ENCODE measurements at regions not wholly inside any gene's neighbourhood (a gene's known extent, or its start where the extent isn't known, plus 50 kb on each side); places are given as distances from the start of the nearest gene placed in this dataset.
A peak's percentile ranks its signal among the peaks of the same experiment; 100 is the strongest.

DNA sequence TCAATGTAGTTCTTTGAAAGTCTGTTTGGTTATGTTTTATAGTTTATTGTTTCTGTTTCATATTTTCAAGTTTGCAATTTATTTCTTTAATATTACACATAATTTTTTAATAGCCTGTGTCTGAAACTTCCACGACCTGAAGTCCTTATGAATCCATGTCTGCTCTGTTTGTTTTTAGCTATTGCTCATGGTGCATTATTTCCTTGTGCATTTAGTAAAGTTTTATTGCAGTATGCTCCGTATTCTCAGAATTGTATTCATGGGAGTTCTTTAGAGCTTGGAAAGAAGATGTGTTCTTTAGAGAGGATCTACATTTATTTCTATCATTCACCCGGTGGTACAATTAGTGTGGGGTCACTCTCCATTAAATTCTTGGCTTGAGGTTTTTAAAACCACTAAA, 133.2 kb upstream of the NFIB start:
- Histone ChIP-seq H3K4me1 (ENCODE audit: control insufficient read depth in 5 of 5, insufficient read depth in 5 of 5, low read length in 5 of 5) (no peaks in the 10 kb centered on the region), H3K36me3 (ENCODE audit: control insufficient read depth in 5 of 5, insufficient read depth in 5 of 5, low read length in 5 of 5) (no peaks in the 10 kb centered on the region), H3K9ac (ENCODE audit: low read length in 5 of 5) (no peak overlapping the region), H3K27ac (ENCODE audit: low read depth, low read length) (no peak overlapping the region), H3K27me3 (ENCODE audit: control insufficient read depth in 5 of 5, insufficient read depth in 4 of 5, low read length in 5 of 5) (no peaks in the 10 kb centered on the region), H3K9me3 (ENCODE audit: control insufficient read depth in 5 of 5, low read length in 5 of 5) (peaks cover 0 to 6% (median 3%) of the 10 kb centered on the region in 5 donors), H3K4me3 (ENCODE audit: low read depth in 1 of 5, low read length in 5 of 5) (no peak overlapping the region)

DNA sequence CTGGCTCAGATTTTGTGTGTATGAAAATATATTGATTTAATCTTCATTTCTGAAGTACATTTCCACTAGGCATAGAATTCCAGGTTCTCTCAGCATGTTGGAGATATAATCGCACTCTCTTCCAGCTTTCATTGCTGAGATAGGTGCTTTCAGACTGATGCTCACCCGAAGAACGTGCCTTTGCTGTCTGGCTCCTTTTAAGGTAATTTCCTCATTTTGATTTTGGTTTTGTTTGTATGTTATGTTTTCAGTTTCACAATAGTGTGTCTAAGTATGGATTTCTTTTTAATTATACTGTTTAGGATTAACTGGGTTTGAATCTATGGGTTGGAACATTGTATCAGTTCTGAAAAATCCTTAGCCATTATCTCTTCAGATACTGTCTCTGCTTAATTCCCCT, 132.0 kb upstream of the NFIB start:
- Histone ChIP-seq H3K4me1 (ENCODE audit: control insufficient read depth in 5 of 5, insufficient read depth in 5 of 5, low read length in 5 of 5) (no peaks in the 10 kb centered on the region), H3K9me3 (ENCODE audit: control insufficient read depth in 5 of 5, low read length in 5 of 5) (peaks cover 0 to 6% (median 3%) of the 10 kb centered on the region in 5 donors), H3K9ac (ENCODE audit: low read length in 5 of 5) (no peak overlapping the region), H3K36me3 (ENCODE audit: control insufficient read depth in 5 of 5, insufficient read depth in 5 of 5, low read length in 5 of 5) (no peaks in the 10 kb centered on the region), H3K27me3 (ENCODE audit: control insufficient read depth in 5 of 5, insufficient read depth in 4 of 5, low read length in 5 of 5) (no peaks in the 10 kb centered on the region), H3K4me3 (ENCODE audit: low read depth in 1 of 5, low read length in 5 of 5) (no peak overlapping the region), H3K27ac (ENCODE audit: low read depth, low read length) (no peak overlapping the region)

DNA sequence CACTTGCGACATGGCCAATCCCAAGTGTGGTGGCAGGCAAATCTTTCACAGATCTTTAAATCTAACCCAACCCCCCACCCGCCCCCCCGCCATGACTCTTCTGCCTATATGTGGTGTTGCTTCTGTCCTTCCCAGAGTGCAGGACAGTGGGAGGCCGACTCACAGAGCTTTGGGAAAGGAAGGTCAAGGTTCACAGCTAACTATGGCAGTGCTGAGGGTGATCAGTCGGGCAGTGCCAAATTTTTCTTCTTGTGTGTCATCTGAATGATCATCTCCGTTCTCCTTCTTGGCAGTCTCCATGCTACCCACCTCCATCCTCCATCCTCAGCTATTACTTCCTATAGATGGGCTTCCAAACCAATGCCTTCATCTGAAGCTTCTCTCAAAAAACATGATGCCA, 129.0 kb upstream of the NFIB start:
- H3K36me3 ChIP-seq (ENCODE audit: control insufficient read depth in 5 of 5, insufficient read depth in 5 of 5, low read length in 5 of 5): no peaks in the 10 kb centered on the region
- no peak overlapping the region for H3K9ac ChIP-seq (ENCODE audit: low read length in 5 of 5)
- no peaks in the 10 kb centered on the region for H3K27me3 ChIP-seq (ENCODE audit: control insufficient read depth in 5 of 5, insufficient read depth in 4 of 5, low read length in 5 of 5)
- peaks cover 0 to 6% (median 3%) of the 10 kb centered on the region in 5 donors for H3K9me3 ChIP-seq (ENCODE audit: control insufficient read depth in 5 of 5, low read length in 5 of 5)
- H3K27ac ChIP-seq (ENCODE audit: low read depth, low read length): no peak overlapping the region
- no peak overlapping the region for H3K4me3 ChIP-seq (ENCODE audit: low read depth in 1 of 5, low read length in 5 of 5)
- peaks cover 0 to under 1% (median 0%) of the 10 kb centered on the region in 5 donors for H3K4me1 ChIP-seq (ENCODE audit: control insufficient read depth in 5 of 5, insufficient read depth in 5 of 5, low read length in 5 of 5)

DNA sequence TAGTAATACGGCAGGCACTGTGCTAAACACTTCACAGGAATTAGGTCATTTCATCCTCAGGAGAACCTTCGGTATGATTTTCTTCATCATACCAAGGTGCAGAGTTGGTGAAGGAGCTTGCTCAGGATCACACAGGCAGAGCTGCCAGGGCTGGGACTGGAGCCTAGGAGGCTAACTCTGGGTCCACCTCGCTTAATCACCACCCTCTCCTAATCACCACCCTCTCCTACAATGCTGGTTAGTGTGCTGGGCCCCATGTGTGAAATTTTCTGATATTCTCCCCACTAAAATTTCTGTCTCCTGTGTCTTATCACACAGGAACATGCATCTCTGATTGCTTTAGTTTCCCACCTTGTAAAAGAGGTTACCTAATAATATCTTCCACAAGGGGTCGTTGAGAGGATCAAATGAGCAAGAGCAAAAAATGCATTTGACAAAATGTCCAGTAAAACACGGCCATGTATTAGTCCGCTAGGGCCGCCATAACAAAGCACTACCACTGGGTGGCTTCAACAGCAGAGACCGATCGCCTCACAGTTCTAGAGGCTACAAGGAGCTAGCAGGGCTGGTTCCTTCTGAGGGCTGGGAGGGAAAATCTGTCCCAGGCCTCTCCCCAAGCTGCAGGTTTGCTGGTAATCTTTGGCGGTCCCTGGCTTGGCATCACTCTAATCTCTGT, 128.2 kb upstream of the NFIB start:
- H3K27ac ChIP-seq (ENCODE audit: low read depth, low read length): no peak overlapping the region
- H3K27me3 ChIP-seq (ENCODE audit: control insufficient read depth in 5 of 5, insufficient read depth in 4 of 5, low read length in 5 of 5): no peaks in the 10 kb centered on the region
- no peaks in the 10 kb centered on the region for H3K36me3 ChIP-seq (ENCODE audit: control insufficient read depth in 5 of 5, insufficient read depth in 5 of 5, low read length in 5 of 5)
- H3K9ac ChIP-seq (ENCODE audit: low read length in 5 of 5): no peak overlapping the region
- peaks cover 0 to 1% (median under 1%) of the 10 kb centered on the region in 5 donors for H3K9me3 ChIP-seq (ENCODE audit: control insufficient read depth in 5 of 5, low read length in 5 of 5)
- H3K4me1 ChIP-seq (ENCODE audit: control insufficient read depth in 5 of 5, insufficient read depth in 5 of 5, low read length in 5 of 5): peaks cover 0 to 7% (median 0%) of the 10 kb centered on the region in 5 donors
- no peak overlapping the region for H3K4me3 ChIP-seq (ENCODE audit: low read depth in 1 of 5, low read length in 5 of 5)

DNA sequence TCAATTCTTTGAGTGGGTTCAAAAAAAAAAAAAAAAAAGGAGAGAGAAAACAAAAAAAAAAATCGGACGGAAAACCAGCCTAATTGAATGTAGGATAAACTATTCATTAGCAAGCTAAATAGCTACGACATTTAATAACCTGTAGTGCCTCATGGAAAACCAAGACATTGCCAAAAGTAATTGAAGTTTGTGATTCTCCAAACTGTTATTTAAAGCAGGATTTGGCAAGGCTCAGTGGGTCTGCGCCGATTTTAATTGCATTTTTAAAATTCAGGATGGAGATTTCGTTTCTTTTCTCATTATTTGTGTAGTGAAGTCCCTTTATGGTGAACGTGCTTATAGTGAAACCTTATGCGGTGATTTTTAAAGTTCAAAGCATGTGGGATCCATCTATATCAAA, 127.2 kb upstream of the NFIB start:
- Histone ChIP-seq H3K27ac (ENCODE audit: low read depth, low read length) (no peak overlapping the region), H3K36me3 (ENCODE audit: control insufficient read depth in 5 of 5, insufficient read depth in 5 of 5, low read length in 5 of 5) (no peaks in the 10 kb centered on the region), H3K9me3 (ENCODE audit: control insufficient read depth in 5 of 5, low read length in 5 of 5) (no peaks in the 10 kb centered on the region), H3K9ac (ENCODE audit: low read length in 5 of 5) (no peak overlapping the region), H3K4me3 (ENCODE audit: low read depth in 1 of 5, low read length in 5 of 5) (no peak overlapping the region), H3K4me1 (ENCODE audit: control insufficient read depth in 5 of 5, insufficient read depth in 5 of 5, low read length in 5 of 5) (peaks cover 0 to 9% (median 0%) of the 10 kb centered on the region in 5 donors), H3K27me3 (ENCODE audit: control insufficient read depth in 5 of 5, insufficient read depth in 4 of 5, low read length in 5 of 5) (no peaks in the 10 kb centered on the region)

DNA sequence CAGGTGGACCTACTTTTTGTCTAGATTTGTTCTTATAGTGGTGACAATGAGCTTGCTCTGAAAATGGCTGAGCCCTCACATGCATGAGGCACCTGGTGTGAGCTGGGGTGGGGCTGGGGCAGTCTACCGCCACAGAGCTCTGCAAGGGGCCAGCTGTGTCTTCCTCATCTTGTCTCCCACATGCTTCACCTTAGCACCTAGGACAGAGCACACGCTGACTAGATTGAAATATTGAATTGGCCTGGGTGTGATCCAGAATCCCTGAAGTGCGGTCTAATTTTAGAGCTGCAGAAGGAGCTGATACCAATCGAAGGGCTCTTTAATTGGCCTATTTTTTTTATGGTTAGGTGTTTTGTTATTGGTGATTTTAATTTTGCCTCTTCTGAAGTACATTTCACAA, 126.1 kb upstream of the NFIB start:
- Histone ChIP-seq H3K9ac (ENCODE audit: low read length in 5 of 5) (no peak overlapping the region), H3K27me3 (ENCODE audit: control insufficient read depth in 5 of 5, insufficient read depth in 4 of 5, low read length in 5 of 5) (no peaks in the 10 kb centered on the region), H3K9me3 (ENCODE audit: control insufficient read depth in 5 of 5, low read length in 5 of 5) (no peaks in the 10 kb centered on the region), H3K27ac (ENCODE audit: low read depth, low read length) (no peak overlapping the region), H3K36me3 (ENCODE audit: control insufficient read depth in 5 of 5, insufficient read depth in 5 of 5, low read length in 5 of 5) (no peaks in the 10 kb centered on the region), H3K4me1 (ENCODE audit: control insufficient read depth in 5 of 5, insufficient read depth in 5 of 5, low read length in 5 of 5) (peaks cover 0 to 9% (median 0%) of the 10 kb centered on the region in 5 donors), H3K4me3 (ENCODE audit: low read depth in 1 of 5, low read length in 5 of 5) (no peak overlapping the region)

DNA sequence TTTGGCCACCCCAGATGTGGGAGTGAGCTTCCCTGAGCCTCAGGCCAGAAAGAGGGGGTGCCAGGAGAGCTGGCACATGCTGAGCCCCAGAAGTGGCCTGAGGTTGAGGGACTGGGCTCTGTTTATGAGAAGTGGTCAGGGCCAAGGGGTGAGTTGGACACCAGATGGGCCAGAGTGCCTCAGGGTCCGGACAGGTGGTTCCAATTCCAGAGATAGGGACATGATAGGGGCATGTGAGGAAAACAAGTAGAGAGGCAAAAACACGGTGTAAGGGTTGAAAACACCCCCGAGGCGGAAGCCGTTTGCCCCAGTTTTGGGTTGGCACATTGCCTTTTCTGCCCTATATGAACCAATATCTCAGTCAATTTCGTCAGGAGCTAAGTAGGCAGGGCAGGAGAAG, 125.6 kb upstream of the NFIB start:
- Histone ChIP-seq H3K9me3 (ENCODE audit: control insufficient read depth in 5 of 5, low read length in 5 of 5) (no peaks in the 10 kb centered on the region), H3K27me3 (ENCODE audit: control insufficient read depth in 5 of 5, insufficient read depth in 4 of 5, low read length in 5 of 5) (no peaks in the 10 kb centered on the region), H3K4me1 (ENCODE audit: control insufficient read depth in 5 of 5, insufficient read depth in 5 of 5, low read length in 5 of 5) (peaks cover 0 to 9% (median 0%) of the 10 kb centered on the region in 5 donors), H3K27ac (ENCODE audit: low read depth, low read length) (no peak overlapping the region), H3K36me3 (ENCODE audit: control insufficient read depth in 5 of 5, insufficient read depth in 5 of 5, low read length in 5 of 5) (no peaks in the 10 kb centered on the region), H3K9ac (ENCODE audit: low read length in 5 of 5) (no peak overlapping the region), H3K4me3 (ENCODE audit: low read depth in 1 of 5, low read length in 5 of 5) (no peak overlapping the region)

DNA sequence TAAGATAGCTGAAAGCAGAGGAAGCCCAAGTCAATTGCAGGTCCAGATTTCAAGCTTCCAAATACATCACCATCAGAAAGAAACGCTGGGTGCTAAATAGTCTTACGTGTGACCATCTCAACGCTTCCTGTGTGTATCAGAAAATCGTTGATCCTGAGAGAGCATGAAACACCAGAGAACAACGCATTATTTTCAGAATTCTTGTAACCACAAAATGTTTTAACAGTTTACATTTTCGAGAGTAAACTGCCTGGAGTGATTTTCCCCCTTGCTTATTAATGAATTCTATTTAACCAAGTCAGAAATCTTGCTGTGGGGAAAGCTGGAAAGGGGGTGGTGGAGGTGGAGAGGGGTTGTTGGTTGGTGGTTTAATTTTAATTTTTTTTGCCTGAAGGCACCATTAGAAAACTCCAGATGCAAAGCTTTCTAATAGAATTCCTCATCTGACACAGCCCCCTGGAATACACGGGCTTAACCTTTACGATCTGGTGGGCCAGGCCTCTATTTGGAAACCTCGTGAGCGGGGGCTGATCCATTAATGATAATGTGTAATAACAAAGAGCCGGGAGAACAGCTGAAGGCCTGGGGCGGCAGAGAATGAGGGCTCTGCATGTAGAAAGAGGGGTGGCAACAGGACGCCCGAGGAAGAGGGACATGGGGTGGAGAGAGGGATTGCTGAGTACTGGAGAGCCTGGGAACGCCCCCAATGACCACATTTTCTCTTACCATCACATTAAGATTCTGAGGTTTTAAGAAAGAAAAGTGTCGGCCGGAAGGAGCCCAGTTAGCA, 124.5 kb upstream of the NFIB start:
- Histone ChIP-seq H3K4me3 (ENCODE audit: low read depth in 1 of 5, low read length in 5 of 5) (no peak overlapping the region), H3K36me3 (ENCODE audit: control insufficient read depth in 5 of 5, insufficient read depth in 5 of 5, low read length in 5 of 5) (no peaks in the 10 kb centered on the region), H3K27me3 (ENCODE audit: control insufficient read depth in 5 of 5, insufficient read depth in 4 of 5, low read length in 5 of 5) (no peaks in the 10 kb centered on the region), H3K9me3 (ENCODE audit: control insufficient read depth in 5 of 5, low read length in 5 of 5) (no peaks in the 10 kb centered on the region), H3K27ac (ENCODE audit: low read depth, low read length) (no peak overlapping the region), H3K9ac (ENCODE audit: low read length in 5 of 5) (no peak overlapping the region), H3K4me1 (ENCODE audit: control insufficient read depth in 5 of 5, insufficient read depth in 5 of 5, low read length in 5 of 5) (peaks cover 2 to 17% (median 5%) of the 10 kb centered on the region in 5 donors)

DNA sequence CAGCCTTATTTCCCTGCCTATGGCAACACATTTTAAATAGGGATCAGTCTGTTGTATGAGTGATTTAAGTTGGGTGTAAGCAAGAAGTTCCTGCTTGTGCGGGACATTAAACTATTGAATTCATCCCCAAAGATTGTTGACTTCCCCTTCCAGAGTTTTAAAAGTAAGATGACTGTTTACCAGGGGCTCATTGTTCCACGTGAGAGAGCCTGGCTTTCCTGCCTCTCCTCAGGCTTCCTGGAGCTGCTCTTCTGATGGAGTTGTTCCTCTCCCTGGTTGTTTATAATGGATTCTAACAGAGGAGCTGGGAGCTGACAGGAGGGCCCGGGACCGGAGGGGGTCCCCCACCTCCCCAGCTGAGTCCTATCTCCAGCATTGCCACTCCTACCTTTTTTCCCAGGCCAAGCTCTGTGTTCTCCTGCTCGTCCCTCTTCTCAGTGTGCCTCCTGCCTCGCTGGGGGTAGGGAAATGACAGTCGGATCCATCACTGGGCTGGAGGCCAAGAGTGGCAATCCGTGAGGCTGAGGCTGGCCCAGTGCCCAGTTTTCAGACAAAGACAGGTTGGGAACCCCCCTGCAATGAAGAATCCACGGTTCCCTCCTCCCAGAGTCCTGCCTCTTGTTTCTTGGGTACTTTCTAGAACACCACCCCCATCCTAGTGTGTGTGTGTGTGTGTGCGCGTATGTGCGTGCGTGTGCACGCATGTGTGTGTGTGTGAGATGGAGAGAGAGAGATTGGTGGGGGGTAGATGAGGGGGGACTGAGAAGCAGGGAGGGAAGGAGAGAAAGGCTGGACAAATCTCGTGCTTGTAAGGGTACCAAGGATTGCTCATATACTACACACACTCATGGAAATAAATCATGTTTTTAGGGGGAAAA, 123.7 kb upstream of the NFIB start:
- H3K27ac ChIP-seq (ENCODE audit: low read depth, low read length): peak overlapping the region; percentile 39
- H3K27me3 ChIP-seq (ENCODE audit: control insufficient read depth in 5 of 5, insufficient read depth in 4 of 5, low read length in 5 of 5): no peaks in the 10 kb centered on the region

More for the DNA sequence above, 123.7 kb upstream of the NFIB start:
- Histone ChIP-seq H3K9ac (ENCODE audit: low read length in 5 of 5) (peak overlapping the region in 1 of 5 donors; percentile 30), H3K4me1 (ENCODE audit: control insufficient read depth in 5 of 5, insufficient read depth in 5 of 5, low read length in 5 of 5) (peaks cover 4 to 21% (median 14%) of the 10 kb centered on the region in 5 donors), H3K4me3 (ENCODE audit: low read depth in 1 of 5, low read length in 5 of 5) (peak overlapping the region in 1 of 5 donors; percentile 23), H3K36me3 (ENCODE audit: control insufficient read depth in 5 of 5, insufficient read depth in 5 of 5, low read length in 5 of 5) (no peaks in the 10 kb centered on the region), H3K9me3 (ENCODE audit: control insufficient read depth in 5 of 5, low read length in 5 of 5) (no peaks in the 10 kb centered on the region)

All from subcutaneous abdominal adipose tissue (tissue), 5 donors.